Activated CD8-positive, alpha-beta T cell treated with anti-CD3 and anti-CD28 coated beads, Interleukin-2, amount 10 ng/mL, durations not matched to agents 7 days and 5 days (primary cell): ENCODE measurements at regions not wholly inside any gene's neighbourhood (a gene's known extent, or its start where the extent isn't known, plus 50 kb on each side); places are given as distances from the start of the nearest gene placed in this dataset.

Experiments
- ATAC-seq: fragments of 150-1000 bp; cut with Tn5 transposase; one replicate; pipeline ENCODE4 v1.10.0; 2021; ENCODE audit warnings: moderate library complexity
- CTCF ChIA-PET: fragments of 350-600 bp; sonication (Branson Sonifier 250); formaldehyde crosslinking; loops from one replicate; lab custom pipeline; 2021; ENCODE audit warnings: antibody characterized with exemption; lab: Charles Lee
- POLR2A ChIA-PET: fragments of 350-600 bp; sonication (Branson Sonifier 250); formaldehyde crosslinking; loops from one replicate; lab custom pipeline; 2021; ENCODE audit warnings: antibody characterized with exemption; lab: Charles Lee
- DNase-seq: peaks from one replicate; pipeline ENCODE4 v3.0.0-alpha.2; 2020
- H3K27ac Mint-ChIP-seq: one replicate; pipeline ENCODE4 v1.8.0; 2021; ENCODE audit warnings: mild to moderate bottlenecking, mixed read lengths
- H3K27me3 Mint-ChIP-seq: one replicate; pipeline ENCODE4 v1.8.0; 2021; ENCODE audit warnings: low read depth, mixed read lengths
- H3K36me3 Mint-ChIP-seq: one replicate; pipeline ENCODE4 v1.8.0; 2021; ENCODE audit warnings: low read depth, mixed read lengths
- H3K4me1 Mint-ChIP-seq: one replicate; pipeline ENCODE4 v1.8.0; 2021; ENCODE audit warnings: low read depth, mixed read lengths
- H3K4me3 Mint-ChIP-seq: one replicate; pipeline ENCODE4 v1.8.0; 2021; ENCODE audit warnings: mild to moderate bottlenecking, mixed read lengths
- H3K9me3 Mint-ChIP-seq: one replicate; pipeline ENCODE4 v1.8.0; 2022; ENCODE audit warnings: mixed read lengths; ENCODE audit not compliant: insufficient read depth

DNA sequence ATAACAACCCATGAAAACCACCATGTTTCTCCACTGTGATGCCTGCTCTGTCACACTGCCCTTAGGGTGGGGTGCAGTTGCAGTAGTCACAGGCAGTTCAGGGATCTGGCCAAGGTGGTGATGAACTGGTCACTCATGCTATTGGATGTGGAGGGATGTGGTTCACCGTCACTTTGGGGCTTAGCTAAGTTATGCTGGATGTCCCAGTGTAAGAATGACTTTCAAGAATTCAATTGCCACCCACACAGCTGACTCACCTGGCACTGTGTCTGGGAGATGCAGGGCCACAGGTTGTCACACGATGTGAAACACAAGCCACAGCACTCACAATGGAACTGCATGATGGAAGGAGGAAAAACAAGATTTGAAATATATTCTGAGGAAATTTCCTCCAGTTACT, 146.1 kb upstream of the CTNNB1 start:
- Mint-ChIP-seq H3K4me3 (no peak overlapping the region), H3K9me3 (peaks cover 4% of the 10 kb centered on the region), H3K36me3 (no peaks in the 10 kb centered on the region), H3K27ac (no peak overlapping the region), H3K4me1 (no peaks in the 10 kb centered on the region), H3K27me3 (peaks cover 6% of the 10 kb centered on the region)
- DNase-seq (no peak), ATAC-seq (no peak)
- ChIA-PET CTCF (no interaction called here), POLR2A (no interaction called here)

DNA sequence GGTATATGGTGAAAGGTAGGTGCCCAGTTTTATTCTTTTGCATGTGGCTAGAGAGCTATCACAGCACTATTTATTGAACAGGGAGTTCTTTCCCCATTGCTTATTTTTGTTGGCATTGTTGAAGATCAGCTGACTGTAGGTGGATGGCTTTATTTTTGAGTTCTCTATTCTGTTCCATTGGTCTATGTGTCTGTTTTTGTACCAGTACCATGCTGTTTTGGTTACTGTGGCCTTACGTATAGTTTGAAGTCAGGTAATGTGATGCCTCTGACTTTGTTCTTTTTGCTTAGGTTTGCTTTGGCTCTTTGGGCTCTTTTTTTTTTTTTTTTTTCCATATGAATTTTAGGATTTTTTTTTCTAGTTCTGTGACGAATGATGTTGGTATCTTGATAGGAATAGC, 139.2 kb upstream of the CTNNB1 start:
- no peaks in the 10 kb centered on the region for H3K9me3 Mint-ChIP-seq
- ChIA-PET CTCF (no interaction called here), POLR2A (no interaction called here)
- H3K27me3 Mint-ChIP-seq: peaks cover 5% of the 10 kb centered on the region
- H3K4me1 Mint-ChIP-seq: no peaks in the 10 kb centered on the region
- no peaks in the 10 kb centered on the region for H3K36me3 Mint-ChIP-seq
- H3K4me3 Mint-ChIP-seq: no peak overlapping the region
- H3K27ac Mint-ChIP-seq: no peak overlapping the region
- ATAC-seq: no peak
- no peak for DNase-seq

- no peak for DNase-seq
- ChIA-PET CTCF (no interaction called here), POLR2A (no interaction called here)
- no peak overlapping the region for H3K4me3 Mint-ChIP-seq
- H3K36me3 Mint-ChIP-seq: no peaks in the 10 kb centered on the region
- H3K4me1 Mint-ChIP-seq: no peaks in the 10 kb centered on the region
- H3K27ac Mint-ChIP-seq: no peak overlapping the region
- H3K9me3 Mint-ChIP-seq: no peaks in the 10 kb centered on the region
- H3K27me3 Mint-ChIP-seq: peaks cover 2% of the 10 kb centered on the region
- ATAC-seq: no peak
Observed at GRCh38 chr3:41064070-41064469, 135.2 kb upstream of the CTNNB1 start.

DNA sequence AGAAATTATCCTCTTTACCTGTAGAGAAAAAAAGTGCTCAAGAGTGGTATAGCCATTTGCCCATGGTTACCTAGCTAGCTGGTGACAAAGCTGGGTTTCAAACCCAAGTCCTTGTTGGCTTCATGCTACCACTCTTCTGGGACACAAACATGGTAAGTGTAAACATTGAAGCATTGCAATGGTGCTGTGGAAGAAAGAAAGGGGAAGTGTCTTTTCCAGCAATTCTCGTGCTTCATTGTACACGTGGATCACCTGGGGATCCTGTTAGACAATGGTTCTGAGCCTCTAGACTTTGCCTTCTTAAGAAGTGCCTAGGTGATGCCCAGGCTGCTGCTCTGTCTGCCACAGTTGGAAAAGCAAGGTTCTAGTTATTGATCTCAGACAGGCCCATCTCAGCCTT, 134.8 kb upstream of the CTNNB1 start:
- POLR2A ChIA-PET: no interaction called here
- Mint-ChIP-seq H3K27me3 (peaks cover 2% of the 10 kb centered on the region), H3K27ac (no peak overlapping the region), H3K4me1 (no peaks in the 10 kb centered on the region), H3K4me3 (no peak overlapping the region), H3K36me3 (no peaks in the 10 kb centered on the region), H3K9me3 (no peaks in the 10 kb centered on the region)
- no peak for ATAC-seq
- DNase-seq: no peak
- CTCF ChIA-PET: no interaction called here

- Mint-ChIP-seq H3K27me3 (peaks cover 2% of the 10 kb centered on the region), H3K9me3 (no peaks in the 10 kb centered on the region), H3K4me3 (no peak overlapping the region), H3K4me1 (no peaks in the 10 kb centered on the region), H3K36me3 (no peaks in the 10 kb centered on the region), H3K27ac (no peak overlapping the region)
- ATAC-seq (no peak), DNase-seq (no peak)
- CTCF ChIA-PET: no interaction called here
- POLR2A ChIA-PET: no interaction called here
Observed at GRCh38 chr3:41065340-41065739, 134.0 kb upstream of the CTNNB1 start.

DNA sequence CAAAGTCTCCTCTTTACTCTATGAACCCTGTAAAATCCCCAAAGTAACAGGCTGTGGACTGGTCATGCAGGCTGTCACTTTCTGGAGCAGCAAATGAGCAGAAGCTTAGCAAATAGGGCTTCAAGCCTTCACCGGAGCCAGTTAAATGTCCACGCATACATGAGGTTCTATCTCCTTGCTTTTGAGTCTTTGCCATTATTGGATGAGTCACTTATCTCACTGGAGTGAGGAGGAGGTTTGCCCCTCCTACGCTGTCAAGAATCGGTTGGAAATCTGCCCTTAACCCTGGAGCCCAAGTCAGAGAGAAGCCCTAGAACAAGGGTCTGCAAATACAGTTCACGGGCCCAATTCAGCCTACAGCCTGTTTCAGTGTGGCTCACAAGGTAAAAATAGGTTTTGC, 126.1 kb upstream of the CTNNB1 start:
- Mint-ChIP-seq H3K9me3 (no peaks in the 10 kb centered on the region), H3K4me3 (no peak overlapping the region), H3K27me3 (no peaks in the 10 kb centered on the region), H3K36me3 (no peaks in the 10 kb centered on the region), H3K27ac (no peak overlapping the region), H3K4me1 (no peaks in the 10 kb centered on the region)
- ChIA-PET CTCF (no interaction called here), POLR2A (no interaction called here)
- ATAC-seq (no peak), DNase-seq (no peak)

- ATAC-seq (no peak), DNase-seq (no peak)
- H3K4me1 Mint-ChIP-seq: no peaks in the 10 kb centered on the region
- no peak overlapping the region for H3K27ac Mint-ChIP-seq
- H3K36me3 Mint-ChIP-seq: no peaks in the 10 kb centered on the region
- no peaks in the 10 kb centered on the region for H3K27me3 Mint-ChIP-seq
- H3K4me3 Mint-ChIP-seq: no peak overlapping the region
- CTCF ChIA-PET: no interaction called here
- H3K9me3 Mint-ChIP-seq: no peaks in the 10 kb centered on the region
- POLR2A ChIA-PET: interaction anchor here (1.0 kb wide), 1 partner anchor 10 kb away, joined by 3 read pairs; no protein-coding TSS in a partner anchor
Observed at GRCh38 chr3:41075975-41076374, 123.3 kb upstream of the CTNNB1 start.

GRCh38 chr3:41076399-41076798, 122.9 kb upstream of the CTNNB1 start:
- H3K4me1 Mint-ChIP-seq: no peaks in the 10 kb centered on the region
- no peaks in the 10 kb centered on the region for H3K9me3 Mint-ChIP-seq
- ChIA-PET POLR2A (interaction anchor here (1.0 kb wide), 1 partner anchor 10 kb away, joined by 3 read pairs; no protein-coding TSS in a partner anchor), CTCF (no interaction called here)
- H3K27me3 Mint-ChIP-seq: no peaks in the 10 kb centered on the region
- ATAC-seq: no peak
- H3K27ac Mint-ChIP-seq: no peak overlapping the region
- no peak for DNase-seq
- H3K36me3 Mint-ChIP-seq: no peaks in the 10 kb centered on the region
- H3K4me3 Mint-ChIP-seq: no peak overlapping the region

DNA sequence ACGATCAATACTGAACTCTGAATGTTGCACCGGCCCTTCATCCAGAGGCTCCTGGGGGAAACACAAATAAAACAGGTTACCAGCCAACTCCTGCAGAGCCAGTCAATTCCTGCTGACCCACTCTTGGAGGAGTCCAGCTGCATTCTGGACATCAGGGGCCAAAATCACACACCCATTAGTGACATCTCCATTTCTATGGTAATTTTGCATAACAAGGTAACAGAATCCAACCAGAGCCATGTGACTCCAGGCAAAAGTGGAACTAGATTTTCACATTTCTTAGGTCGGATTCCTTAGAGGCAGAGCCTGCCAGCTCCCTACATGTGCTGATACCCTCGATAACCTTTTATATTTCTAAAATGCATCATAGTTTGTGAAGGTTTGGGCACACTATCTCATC, 119.2 kb upstream of the CTNNB1 start:
- DNase-seq (no peak), ATAC-seq (no peak)
- POLR2A ChIA-PET: no interaction called here
- Mint-ChIP-seq H3K27ac (no peak overlapping the region), H3K27me3 (peaks cover 3% of the 10 kb centered on the region), H3K9me3 (no peaks in the 10 kb centered on the region), H3K36me3 (no peaks in the 10 kb centered on the region), H3K4me3 (no peak overlapping the region), H3K4me1 (no peaks in the 10 kb centered on the region)
- CTCF ChIA-PET: no interaction called here

GRCh38 chr3:41088882-41089281, 110.4 kb upstream of the CTNNB1 start:
- no peak overlapping the region for H3K27ac Mint-ChIP-seq
- ATAC-seq: no peak
- CTCF ChIA-PET: no interaction called here
- POLR2A ChIA-PET: no interaction called here
- H3K9me3 Mint-ChIP-seq: no peaks in the 10 kb centered on the region
- DNase-seq: no peak
- peaks cover 2% of the 10 kb centered on the region for H3K27me3 Mint-ChIP-seq
- H3K4me1 Mint-ChIP-seq: peaks cover 3% of the 10 kb centered on the region
- no peak overlapping the region for H3K4me3 Mint-ChIP-seq
- no peaks in the 10 kb centered on the region for H3K36me3 Mint-ChIP-seq

- Mint-ChIP-seq H3K4me3 (no peak overlapping the region), H3K27ac (no peak overlapping the region), H3K36me3 (no peaks in the 10 kb centered on the region), H3K9me3 (no peaks in the 10 kb centered on the region), H3K27me3 (peaks cover 2% of the 10 kb centered on the region), H3K4me1 (peaks cover 3% of the 10 kb centered on the region)
- DNase-seq (no peak), ATAC-seq (no peak)
- ChIA-PET POLR2A (no interaction called here), CTCF (no interaction called here)
Observed at GRCh38 chr3:41089566-41089965, 109.7 kb upstream of the CTNNB1 start.

- H3K4me1 Mint-ChIP-seq: peaks cover 3% of the 10 kb centered on the region
- no peak for DNase-seq
- ChIA-PET CTCF (no interaction called here), POLR2A (no interaction called here)
- H3K4me3 Mint-ChIP-seq: no peak overlapping the region
- H3K27ac Mint-ChIP-seq: no peak overlapping the region
- ATAC-seq: no peak
- no peaks in the 10 kb centered on the region for H3K36me3 Mint-ChIP-seq
- H3K9me3 Mint-ChIP-seq: no peaks in the 10 kb centered on the region
- peaks cover 2% of the 10 kb centered on the region for H3K27me3 Mint-ChIP-seq
Observed at GRCh38 chr3:41092844-41093243, 106.5 kb upstream of the CTNNB1 start.

- no peak for ATAC-seq
- Mint-ChIP-seq H3K9me3 (no peaks in the 10 kb centered on the region), H3K4me3 (no peak overlapping the region), H3K27me3 (peaks cover 4% of the 10 kb centered on the region), H3K4me1 (peaks cover 3% of the 10 kb centered on the region), H3K36me3 (no peaks in the 10 kb centered on the region), H3K27ac (no peak overlapping the region)
- POLR2A ChIA-PET: no interaction called here
- no peak for DNase-seq
- CTCF ChIA-PET: interaction anchor here (0.7 kb wide), 1 partner anchor 55 kb away, joined by 4 read pairs; no protein-coding TSS in a partner anchor
Observed at GRCh38 chr3:41093476-41093875, 105.8 kb upstream of the CTNNB1 start.
